Tibial artery (tissue), 4 donors: ENCODE measurements at regions not wholly inside any gene's neighbourhood (a gene's known extent, or its start where the extent isn't known, plus 50 kb on each side); places are given as distances from the start of the nearest gene placed in this dataset.

Experiments
- DNase-seq, 2 donors: peaks; one replicate each; pipeline ENCODE4 v3.0.0-alpha.2; 2019
- H3K27ac ChIP-seq, 2 donors: fragments of 200-600 bp; sonication (generic) in 1 of 2; 1 replicate in 1 of 2; 2 replicates in 1 of 2; pipeline ENCODE4 v1.5.1; 2018 to 2019; ENCODE audit warnings: mild to moderate bottlenecking in 1 of 2
- H3K27me3 ChIP-seq, 2 donors: fragments of 200-600 bp; sonication (generic) in 1 of 2; one replicate each; pipeline versions ENCODE4 v1.5.1 to v1.6.0; 2016 to 2019
- H3K36me3 ChIP-seq, 3 donors: fragments of 200-600 bp; sonication (generic) in 2 of 3; one replicate each; pipeline ENCODE4 v1.5.1; 2016 to 2019; ENCODE audit warnings: mild to moderate bottlenecking in 2 of 3
- H3K4me1 ChIP-seq, 4 donors: fragments of 200-600 bp; sonication (generic) in 2 of 4; 1 replicate in 3 of 4; 2 replicates in 1 of 4; pipeline ENCODE4 v1.5.1; 2016 to 2019
- H3K4me3 ChIP-seq, 2 donors: fragments of 200-600 bp; sonication (generic) in 1 of 2; 1 replicate in 1 of 2; 2 replicates in 1 of 2; pipeline ENCODE4 v1.5.1; 2018 to 2019; ENCODE audit warnings: mild to moderate bottlenecking in 2 of 2
- H3K9me3 ChIP-seq, 3 donors: fragments of 200-600 bp; sonication (generic) in 1 of 3; one replicate each; pipeline ENCODE4 v1.5.1; 2016 to 2019
- CTCF ChIP-seq, 2 experiments: fragments of 200-600 bp in 1 of 2; fragments of 450-650 bp in 1 of 2; IDR thresholded peaks; one replicate each; pipeline ENCODE4 v1.5.1; 2017 to 2019; ENCODE audit warnings: antibody characterized with exemption in 2 of 2, mild to moderate bottlenecking in 1 of 2, moderate library complexity in 1 of 2
- intact Hi-C: fragments of 100-400 bp; cut with DNase I; formaldehyde crosslinking; loops from one replicate; pipeline ENCODE4 v1.15.0; 2023; ENCODE audit warnings: low total_unique reads

GRCh38 chr21:16872616-16873015 is 640.2 kb upstream of the CXADR start:
- no peak for DNase-seq

GRCh38 chr21:16873176-16873575 is 639.7 kb upstream of the CXADR start:
- DNase-seq: no peak
- H3K9me3 ChIP-seq: no peaks in the 10 kb centered on the region

More at GRCh38 chr21:16872616-16873015, 640.2 kb upstream of the CXADR start:
- Histone ChIP-seq H3K27me3 (no peaks in the 10 kb centered on the region), H3K4me1 (no peaks in the 10 kb centered on the region), H3K36me3 (no peaks in the 10 kb centered on the region), H3K4me3 (no peak overlapping the region), H3K9me3 (no peaks in the 10 kb centered on the region), H3K27ac (no peak overlapping the region)
- TF ChIP-seq CTCF (IDR thresholded peaks at IDR 0.05): no peak
- intact Hi-C loops: no loop called here

GRCh38 chr21:16873596-16873995 is 639.2 kb upstream of the CXADR start:
- no peak for TF ChIP-seq CTCF (IDR thresholded peaks at IDR 0.05)
- DNase-seq: no peak

More at GRCh38 chr21:16873176-16873575, 639.7 kb upstream of the CXADR start:
- no peaks in the 10 kb centered on the region for H3K4me1 ChIP-seq
- H3K4me3 ChIP-seq: no peak overlapping the region
- no peaks in the 10 kb centered on the region for H3K36me3 ChIP-seq
- no peaks in the 10 kb centered on the region for H3K27me3 ChIP-seq
- no peak overlapping the region for H3K27ac ChIP-seq
- no peak for TF ChIP-seq CTCF (IDR thresholded peaks at IDR 0.05)
- intact Hi-C loops: no loop called here

GRCh38 chr21:16879479-16879878 is 633.4 kb upstream of the CXADR start:
- DNase-seq: no peak
- Histone ChIP-seq H3K27me3 (no peaks in the 10 kb centered on the region), H3K36me3 (no peaks in the 10 kb centered on the region), H3K27ac (no peak overlapping the region), H3K4me1 (no peaks in the 10 kb centered on the region), H3K9me3 (no peaks in the 10 kb centered on the region), H3K4me3 (no peak overlapping the region)
- TF ChIP-seq CTCF (IDR thresholded peaks at IDR 0.05): no peak
- intact Hi-C loops: no loop called here

More at GRCh38 chr21:16873596-16873995, 639.2 kb upstream of the CXADR start:
- Histone ChIP-seq H3K4me1 (no peaks in the 10 kb centered on the region), H3K27ac (no peak overlapping the region), H3K4me3 (no peak overlapping the region), H3K9me3 (no peaks in the 10 kb centered on the region), H3K36me3 (no peaks in the 10 kb centered on the region), H3K27me3 (no peaks in the 10 kb centered on the region)
- intact Hi-C loops: no loop called here

GRCh38 chr21:16891821-16892220 is 621.0 kb upstream of the CXADR start:
- no peak for TF ChIP-seq CTCF (IDR thresholded peaks at IDR 0.05)
- intact Hi-C loops: no loop called here
- DNase-seq: no peak
- Histone ChIP-seq H3K36me3 (no peaks in the 10 kb centered on the region), H3K27ac (no peak overlapping the region), H3K27me3 (no peaks in the 10 kb centered on the region), H3K4me1 (no peaks in the 10 kb centered on the region), H3K9me3 (no peaks in the 10 kb centered on the region), H3K4me3 (no peak overlapping the region)

GRCh38 chr21:16900685-16901084 is 612.2 kb upstream of the CXADR start:
- H3K4me3 ChIP-seq: no peak overlapping the region
- no peaks in the 10 kb centered on the region for H3K27me3 ChIP-seq
- no peak overlapping the region for H3K27ac ChIP-seq
- H3K36me3 ChIP-seq: no peaks in the 10 kb centered on the region
- DNase-seq: no peak
- intact Hi-C loops: no loop called here
- H3K9me3 ChIP-seq: no peaks in the 10 kb centered on the region
- TF ChIP-seq CTCF (IDR thresholded peaks at IDR 0.05): no peak
- no peaks in the 10 kb centered on the region for H3K4me1 ChIP-seq
